ENCODE measurements at regions not wholly inside any gene's neighbourhood (a gene's known extent, or its start where the extent isn't known, plus 50 kb on each side); places are given as distances from the start of the nearest gene placed in this dataset.

DNA sequence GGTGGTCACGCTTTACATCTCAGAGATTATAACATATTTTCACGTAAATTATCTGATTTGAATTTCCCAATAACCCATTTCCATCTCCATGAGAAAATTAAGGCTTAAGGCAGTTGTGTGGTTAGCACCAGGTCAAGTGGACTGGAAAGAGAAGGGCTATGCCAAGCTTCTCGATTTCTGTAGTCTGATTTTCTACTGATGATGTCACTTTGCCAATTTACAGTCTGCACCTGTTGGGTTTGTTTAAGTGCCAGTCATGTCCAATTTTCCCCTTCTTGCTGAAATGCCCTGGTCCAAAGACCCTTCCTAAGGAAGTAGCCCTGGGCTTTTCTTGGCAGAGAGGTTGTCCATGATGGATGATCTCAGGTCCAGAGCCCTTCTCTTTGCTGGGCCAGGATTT, 562.3 kb upstream of the BTBD3 start:
- Histone ChIP-seq H3K4me3 (ENCODE audit: low read depth in 1 of 5, low read length in 5 of 5) (no peak overlapping the region), H3K36me3 (ENCODE audit: control insufficient read depth in 5 of 5, insufficient read depth in 5 of 5, low read length in 5 of 5) (no peaks in the 10 kb centered on the region), H3K4me1 (ENCODE audit: control insufficient read depth in 5 of 5, insufficient read depth in 5 of 5, low read length in 5 of 5) (peaks cover 0 to 4% (median 0%) of the 10 kb centered on the region in 5 donors), H3K27me3 (ENCODE audit: control insufficient read depth in 5 of 5, insufficient read depth in 4 of 5, low read length in 5 of 5) (no peaks in the 10 kb centered on the region), H3K27ac (ENCODE audit: low read depth, low read length) (no peak overlapping the region), H3K9ac (ENCODE audit: low read length in 5 of 5) (no peak overlapping the region), H3K9me3 (ENCODE audit: control insufficient read depth in 5 of 5, low read length in 5 of 5) (no peaks in the 10 kb centered on the region)

DNA sequence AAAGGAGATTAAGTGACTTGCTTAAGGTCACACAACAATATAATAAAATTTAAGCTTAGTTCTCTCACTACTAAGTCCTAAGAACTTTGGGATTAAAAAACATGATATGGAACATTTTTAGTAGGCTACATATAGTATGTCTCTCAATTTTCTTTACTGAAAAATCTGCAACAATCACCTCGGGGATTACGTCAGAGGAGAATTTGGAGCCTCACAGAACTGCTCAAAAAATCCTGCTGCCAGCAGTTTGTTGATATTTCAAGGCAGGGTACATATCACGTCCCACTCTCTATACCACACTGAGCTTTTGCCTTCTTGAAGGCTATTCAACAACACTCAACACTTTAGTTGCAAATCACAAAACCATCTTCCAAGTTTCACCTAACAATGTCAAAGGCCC, 561.6 kb upstream of the BTBD3 start:
- no peaks in the 10 kb centered on the region for H3K9me3 ChIP-seq (ENCODE audit: control insufficient read depth in 5 of 5, low read length in 5 of 5)
- no peaks in the 10 kb centered on the region for H3K27me3 ChIP-seq (ENCODE audit: control insufficient read depth in 5 of 5, insufficient read depth in 4 of 5, low read length in 5 of 5)
- H3K4me1 ChIP-seq (ENCODE audit: control insufficient read depth in 5 of 5, insufficient read depth in 5 of 5, low read length in 5 of 5), result no peaks in the 10 kb centered on the region
- no peak overlapping the region for H3K27ac ChIP-seq (ENCODE audit: low read depth, low read length)
- no peaks in the 10 kb centered on the region for H3K36me3 ChIP-seq (ENCODE audit: control insufficient read depth in 5 of 5, insufficient read depth in 5 of 5, low read length in 5 of 5)
- H3K9ac ChIP-seq (ENCODE audit: low read length in 5 of 5), result no peak overlapping the region
- H3K4me3 ChIP-seq (ENCODE audit: low read depth in 1 of 5, low read length in 5 of 5), result no peak overlapping the region

GRCh38 chr20:11362450-11362849, 555.2 kb upstream of the BTBD3 start:
- no peaks in the 10 kb centered on the region for H3K27me3 ChIP-seq (ENCODE audit: control insufficient read depth in 5 of 5, insufficient read depth in 4 of 5, low read length in 5 of 5)
- no peaks in the 10 kb centered on the region for H3K9me3 ChIP-seq (ENCODE audit: control insufficient read depth in 5 of 5, low read length in 5 of 5)
- H3K27ac ChIP-seq (ENCODE audit: low read depth, low read length), result no peak overlapping the region
- H3K4me1 ChIP-seq (ENCODE audit: control insufficient read depth in 5 of 5, insufficient read depth in 5 of 5, low read length in 5 of 5), result no peaks in the 10 kb centered on the region
- no peak overlapping the region for H3K9ac ChIP-seq (ENCODE audit: low read length in 5 of 5)
- H3K36me3 ChIP-seq (ENCODE audit: control insufficient read depth in 5 of 5, insufficient read depth in 5 of 5, low read length in 5 of 5), result no peaks in the 10 kb centered on the region
- no peak overlapping the region for H3K4me3 ChIP-seq (ENCODE audit: low read depth in 1 of 5, low read length in 5 of 5)

- Histone ChIP-seq H3K36me3 (ENCODE audit: control insufficient read depth in 5 of 5, insufficient read depth in 5 of 5, low read length in 5 of 5) (no peaks in the 10 kb centered on the region), H3K9ac (ENCODE audit: low read length in 5 of 5) (no peak overlapping the region), H3K9me3 (ENCODE audit: control insufficient read depth in 5 of 5, low read length in 5 of 5) (no peaks in the 10 kb centered on the region), H3K27ac (ENCODE audit: low read depth, low read length) (no peak overlapping the region), H3K4me1 (ENCODE audit: control insufficient read depth in 5 of 5, insufficient read depth in 5 of 5, low read length in 5 of 5) (no peaks in the 10 kb centered on the region), H3K27me3 (ENCODE audit: control insufficient read depth in 5 of 5, insufficient read depth in 4 of 5, low read length in 5 of 5) (no peaks in the 10 kb centered on the region), H3K4me3 (ENCODE audit: low read depth in 1 of 5, low read length in 5 of 5) (no peak overlapping the region)
These were observed 553.0 kb upstream of the BTBD3 start for GRCh38 chr20:11364736-11365135.

- Histone ChIP-seq H3K27ac (ENCODE audit: low read depth, low read length) (no peak overlapping the region), H3K9me3 (ENCODE audit: control insufficient read depth in 5 of 5, low read length in 5 of 5) (no peaks in the 10 kb centered on the region), H3K27me3 (ENCODE audit: control insufficient read depth in 5 of 5, insufficient read depth in 4 of 5, low read length in 5 of 5) (no peaks in the 10 kb centered on the region), H3K4me1 (ENCODE audit: control insufficient read depth in 5 of 5, insufficient read depth in 5 of 5, low read length in 5 of 5) (no peaks in the 10 kb centered on the region), H3K36me3 (ENCODE audit: control insufficient read depth in 5 of 5, insufficient read depth in 5 of 5, low read length in 5 of 5) (no peaks in the 10 kb centered on the region), H3K4me3 (ENCODE audit: low read depth in 1 of 5, low read length in 5 of 5) (no peak overlapping the region), H3K9ac (ENCODE audit: low read length in 5 of 5) (no peak overlapping the region)
These were observed 551.0 kb upstream of the BTBD3 start for GRCh38 chr20:11366660-11367059.

DNA sequence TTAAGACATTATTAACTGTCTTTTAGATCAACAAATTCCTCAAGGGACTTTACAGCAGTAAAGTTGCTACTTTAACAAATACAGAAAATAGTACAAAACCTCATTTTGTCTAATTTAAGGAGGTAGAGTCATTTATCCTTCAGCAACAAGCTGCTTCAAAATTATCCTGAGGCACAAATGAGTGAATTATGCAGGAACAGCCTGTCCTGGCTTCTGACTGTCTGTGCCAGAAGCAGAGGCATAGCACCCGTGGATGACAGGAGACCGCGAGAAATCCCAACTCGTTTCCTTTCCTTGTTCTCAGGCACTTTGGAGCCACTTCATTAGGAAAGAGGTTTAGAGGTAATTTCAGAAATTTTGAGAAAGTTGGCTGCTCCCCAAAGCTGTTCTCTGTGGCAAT, 549.2 kb upstream of the BTBD3 start:
- Histone ChIP-seq H3K36me3 (ENCODE audit: control insufficient read depth in 5 of 5, insufficient read depth in 5 of 5, low read length in 5 of 5) (no peaks in the 10 kb centered on the region), H3K4me1 (ENCODE audit: control insufficient read depth in 5 of 5, insufficient read depth in 5 of 5, low read length in 5 of 5) (peaks cover 0 to 5% (median 0%) of the 10 kb centered on the region in 5 donors), H3K4me3 (ENCODE audit: low read depth in 1 of 5, low read length in 5 of 5) (no peak overlapping the region), H3K27me3 (ENCODE audit: control insufficient read depth in 5 of 5, insufficient read depth in 4 of 5, low read length in 5 of 5) (no peaks in the 10 kb centered on the region), H3K9me3 (ENCODE audit: control insufficient read depth in 5 of 5, low read length in 5 of 5) (no peaks in the 10 kb centered on the region), H3K27ac (ENCODE audit: low read depth, low read length) (no peak overlapping the region), H3K9ac (ENCODE audit: low read length in 5 of 5) (no peak overlapping the region)

DNA sequence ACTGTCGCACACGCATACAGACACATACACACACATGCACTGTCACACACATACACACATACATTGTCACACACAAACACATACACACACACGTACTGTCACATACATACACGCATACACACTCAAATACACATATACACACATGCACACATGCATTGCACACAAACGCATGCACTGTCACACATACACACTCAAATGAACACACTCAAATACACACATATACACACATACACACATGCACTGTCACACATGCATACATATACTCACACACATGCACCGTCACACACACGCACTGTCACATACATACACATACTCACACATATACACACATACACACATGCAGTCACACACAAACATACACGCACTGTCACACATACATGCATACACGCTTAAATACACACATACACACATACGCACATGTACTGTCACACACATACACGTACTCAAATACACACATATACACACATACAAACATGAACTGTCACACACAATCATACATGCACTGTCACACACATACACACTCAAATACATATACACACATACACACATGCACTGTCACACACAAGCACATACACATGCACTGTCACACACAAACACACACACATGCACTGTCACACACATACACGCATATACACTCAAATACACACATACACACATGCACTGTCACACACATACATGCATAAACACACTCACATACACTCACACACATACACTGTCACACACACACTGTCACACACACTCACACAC, 548.6 kb upstream of the BTBD3 start:
- H3K4me3 ChIP-seq (ENCODE audit: low read depth in 1 of 5, low read length in 5 of 5), result no peak overlapping the region
- H3K36me3 ChIP-seq (ENCODE audit: control insufficient read depth in 5 of 5, insufficient read depth in 5 of 5, low read length in 5 of 5), result no peaks in the 10 kb centered on the region
- no peaks in the 10 kb centered on the region for H3K27me3 ChIP-seq (ENCODE audit: control insufficient read depth in 5 of 5, insufficient read depth in 4 of 5, low read length in 5 of 5)
- H3K9ac ChIP-seq (ENCODE audit: low read length in 5 of 5), result no peak overlapping the region
- no peaks in the 10 kb centered on the region for H3K9me3 ChIP-seq (ENCODE audit: control insufficient read depth in 5 of 5, low read length in 5 of 5)
- no peak overlapping the region for H3K27ac ChIP-seq (ENCODE audit: low read depth, low read length)
- peaks cover 0 to 5% (median 0%) of the 10 kb centered on the region in 5 donors for H3K4me1 ChIP-seq (ENCODE audit: control insufficient read depth in 5 of 5, insufficient read depth in 5 of 5, low read length in 5 of 5)

DNA sequence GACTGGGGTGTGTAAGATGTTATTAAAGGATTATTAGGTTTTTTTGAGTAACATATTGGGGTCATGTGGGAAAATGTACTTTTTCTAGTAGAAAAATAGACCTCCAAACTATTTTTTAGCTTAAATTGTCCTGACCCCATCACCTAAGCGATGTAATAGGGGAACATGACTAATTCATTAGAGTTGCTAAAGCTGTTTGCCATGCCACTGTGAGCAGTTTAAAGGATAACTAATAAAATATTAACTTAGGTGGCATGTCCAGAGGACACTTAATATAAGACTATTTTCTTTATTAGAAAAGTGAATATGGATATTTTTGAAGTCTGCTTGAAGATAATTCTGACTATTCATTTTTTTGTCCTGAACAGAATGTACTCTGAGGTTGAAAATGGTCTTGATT, 545.9 kb upstream of the BTBD3 start:
- Histone ChIP-seq H3K27me3 (ENCODE audit: control insufficient read depth in 5 of 5, insufficient read depth in 4 of 5, low read length in 5 of 5) (no peaks in the 10 kb centered on the region), H3K27ac (ENCODE audit: low read depth, low read length) (no peak overlapping the region), H3K4me3 (ENCODE audit: low read depth in 1 of 5, low read length in 5 of 5) (no peak overlapping the region), H3K9me3 (ENCODE audit: control insufficient read depth in 5 of 5, low read length in 5 of 5) (no peaks in the 10 kb centered on the region), H3K36me3 (ENCODE audit: control insufficient read depth in 5 of 5, insufficient read depth in 5 of 5, low read length in 5 of 5) (no peaks in the 10 kb centered on the region), H3K4me1 (ENCODE audit: control insufficient read depth in 5 of 5, insufficient read depth in 5 of 5, low read length in 5 of 5) (peaks cover 0 to 5% (median 0%) of the 10 kb centered on the region in 5 donors), H3K9ac (ENCODE audit: low read length in 5 of 5) (no peak overlapping the region)

DNA sequence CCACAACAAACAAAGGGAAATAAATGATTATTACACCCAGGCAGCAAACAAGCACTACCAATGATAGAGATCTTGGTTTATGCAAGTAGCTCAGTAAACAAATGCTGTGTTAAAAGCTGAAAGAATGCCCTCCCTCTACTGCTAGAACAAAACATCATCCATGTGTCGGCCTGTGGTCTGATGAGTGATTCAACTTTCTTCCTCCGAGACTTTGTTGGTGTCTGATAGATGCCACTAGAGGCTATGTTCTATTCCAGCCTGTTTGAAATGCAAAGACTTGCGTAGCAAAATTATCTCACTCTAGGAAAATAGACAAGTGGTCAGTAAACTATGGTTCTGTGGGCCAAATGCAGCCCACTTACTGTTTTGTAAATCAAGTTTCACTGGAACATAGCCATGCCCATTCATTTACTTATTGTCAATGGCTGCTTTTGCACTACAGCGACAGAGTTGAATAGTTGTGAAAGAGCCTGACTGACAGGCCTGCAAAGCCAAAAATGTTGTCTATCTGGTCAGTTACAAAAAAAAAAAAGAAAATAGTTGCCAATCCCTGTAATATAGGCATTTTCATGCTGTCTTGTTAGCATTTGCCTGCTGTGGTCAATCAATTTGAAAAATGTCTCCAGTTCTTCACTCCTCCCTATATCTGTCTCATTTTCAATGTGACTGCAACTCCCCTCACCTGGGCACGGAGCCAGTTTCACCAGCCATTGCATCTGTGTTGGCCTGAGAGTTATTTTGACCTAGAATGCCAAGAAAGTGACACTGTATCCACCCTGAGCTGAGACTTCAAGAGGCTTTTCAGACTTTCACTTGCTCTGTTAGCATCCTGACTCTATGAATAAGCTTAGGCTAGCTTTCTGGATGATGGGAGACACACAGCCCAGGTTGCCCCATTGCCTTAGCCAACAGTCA, 544.6 kb upstream of the BTBD3 start:
- H3K9me3 ChIP-seq (ENCODE audit: control insufficient read depth in 5 of 5, low read length in 5 of 5), result no peaks in the 10 kb centered on the region
- no peaks in the 10 kb centered on the region for H3K36me3 ChIP-seq (ENCODE audit: control insufficient read depth in 5 of 5, insufficient read depth in 5 of 5, low read length in 5 of 5)
- no peak overlapping the region for H3K27ac ChIP-seq (ENCODE audit: low read depth, low read length)
- H3K27me3 ChIP-seq (ENCODE audit: control insufficient read depth in 5 of 5, insufficient read depth in 4 of 5, low read length in 5 of 5), result peaks cover 0 to 1% (median 0%) of the 10 kb centered on the region in 5 donors
- H3K9ac ChIP-seq (ENCODE audit: low read length in 5 of 5), result no peak overlapping the region
- peaks cover 0 to 5% (median 0%) of the 10 kb centered on the region in 5 donors for H3K4me1 ChIP-seq (ENCODE audit: control insufficient read depth in 5 of 5, insufficient read depth in 5 of 5, low read length in 5 of 5)
- no peak overlapping the region for H3K4me3 ChIP-seq (ENCODE audit: low read depth in 1 of 5, low read length in 5 of 5)

DNA sequence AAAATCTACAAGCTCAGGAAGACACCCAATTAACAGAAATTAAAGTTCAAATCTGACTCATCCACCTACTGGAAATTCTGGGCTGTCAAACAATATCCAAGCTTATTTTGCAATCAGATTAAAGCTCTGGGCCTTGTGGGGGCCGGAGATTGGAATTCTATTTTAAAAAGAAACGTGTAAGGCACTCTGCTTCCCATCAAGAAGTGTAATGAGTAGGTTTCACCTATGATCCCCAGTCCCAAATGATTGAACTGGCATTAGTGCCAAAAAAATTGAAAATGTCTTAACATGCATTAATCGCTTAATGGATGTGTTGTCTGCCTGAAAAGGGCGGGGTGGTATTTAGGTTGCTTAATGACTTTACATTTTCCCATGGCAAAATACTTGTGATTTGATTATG, 542.4 kb upstream of the BTBD3 start:
- no peaks in the 10 kb centered on the region for H3K9me3 ChIP-seq (ENCODE audit: control insufficient read depth in 5 of 5, low read length in 5 of 5)
- H3K4me1 ChIP-seq (ENCODE audit: control insufficient read depth in 5 of 5, insufficient read depth in 5 of 5, low read length in 5 of 5), result peaks cover 0 to 11% (median 6%) of the 10 kb centered on the region in 5 donors
- H3K27ac ChIP-seq (ENCODE audit: low read depth, low read length), result no peak overlapping the region
- H3K4me3 ChIP-seq (ENCODE audit: low read depth in 1 of 5, low read length in 5 of 5), result no peak overlapping the region
- H3K36me3 ChIP-seq (ENCODE audit: control insufficient read depth in 5 of 5, insufficient read depth in 5 of 5, low read length in 5 of 5), result no peaks in the 10 kb centered on the region
- peaks cover 0 to 4% (median 0%) of the 10 kb centered on the region in 5 donors for H3K27me3 ChIP-seq (ENCODE audit: control insufficient read depth in 5 of 5, insufficient read depth in 4 of 5, low read length in 5 of 5)
- H3K9ac ChIP-seq (ENCODE audit: low read length in 5 of 5), result no peak overlapping the region

All from subcutaneous abdominal adipose tissue (tissue), 5 donors.